HFFc6 (cell line): ENCODE measurements at regions not wholly inside any gene's neighbourhood (a gene's known extent, or its start where the extent isn't known, plus 50 kb on each side); places are given as distances from the start of the nearest gene placed in this dataset.
A peak's percentile ranks its signal among the peaks of the same experiment; 100 is the strongest.
"Not testable (repeated sequence)": the region's sequence is repeated elsewhere in the genome, so short reads cannot be mapped to it uniquely, and the experiment has no call there.

ENCODE experiments used
- DNase-seq: peaks from one replicate; pipeline ENCODE4 v3.0.0-alpha.2; 2018
- H3K27ac Mint-ChIP-seq: 2 replicates; pipeline ENCODE4 v1.8.0; 2020; ENCODE audit warnings: mild to moderate bottlenecking, mixed read lengths
- H3K27me3 Mint-ChIP-seq: 2 replicates; pipeline ENCODE4 v1.8.0; 2021; ENCODE audit warnings: mild to moderate bottlenecking, moderate library complexity, mixed read lengths; ENCODE audit not compliant: insufficient read depth
- H3K36me3 Mint-ChIP-seq: 2 replicates; pipeline ENCODE4 v1.8.0; 2021; ENCODE audit warnings: low read depth, mixed read lengths
- H3K4me1 Mint-ChIP-seq: 2 replicates; pipeline ENCODE4 v1.8.0; 2020; ENCODE audit warnings: low read depth, mixed read lengths
- H3K4me3 Mint-ChIP-seq: 2 replicates; pipeline ENCODE4 v1.8.0; 2020; ENCODE audit warnings: mild to moderate bottlenecking, moderate library complexity, mixed read lengths
- H3K9me3 Mint-ChIP-seq: 2 replicates; pipeline ENCODE4 v1.8.0; 2020; ENCODE audit warnings: mild to moderate bottlenecking, mixed read lengths

GRCh38 chr15:22358932-22359331 lies 99.8 kb upstream of the GOLGA6L22 start:
- DNase-seq, H3K4me3 Mint-ChIP-seq, H3K27ac Mint-ChIP-seq, H3K9me3 Mint-ChIP-seq, H3K27me3 Mint-ChIP-seq, H3K36me3 Mint-ChIP-seq, H3K4me1 Mint-ChIP-seq: not testable (repeated sequence)

GRCh38 chr15:22359587-22359986 lies 99.1 kb upstream of the GOLGA6L22 start:
- not testable (repeated sequence) for H3K36me3 Mint-ChIP-seq, H3K9me3 Mint-ChIP-seq, H3K4me1 Mint-ChIP-seq, H3K27me3 Mint-ChIP-seq, H3K4me3 Mint-ChIP-seq, DNase-seq, H3K27ac Mint-ChIP-seq

GRCh38 chr15:22360696-22361095 lies 98.0 kb upstream of the GOLGA6L22 start:
- H3K9me3 Mint-ChIP-seq, H3K27ac Mint-ChIP-seq, DNase-seq, H3K4me3 Mint-ChIP-seq, H3K36me3 Mint-ChIP-seq, H3K27me3 Mint-ChIP-seq, H3K4me1 Mint-ChIP-seq: not testable (repeated sequence)

GRCh38 chr15:22362502-22362901 lies 96.2 kb upstream of the GOLGA6L22 start:
- H3K4me1 Mint-ChIP-seq, H3K9me3 Mint-ChIP-seq, H3K36me3 Mint-ChIP-seq, DNase-seq, H3K27ac Mint-ChIP-seq, H3K4me3 Mint-ChIP-seq, H3K27me3 Mint-ChIP-seq: not testable (repeated sequence)

GRCh38 chr15:22371246-22371834 lies 87.4 kb upstream of the GOLGA6L22 start:
- H3K4me1 Mint-ChIP-seq, DNase-seq, H3K9me3 Mint-ChIP-seq, H3K27ac Mint-ChIP-seq, H3K27me3 Mint-ChIP-seq, H3K4me3 Mint-ChIP-seq, H3K36me3 Mint-ChIP-seq: not testable (repeated sequence)

GRCh38 chr15:22374531-22374930 lies 84.2 kb upstream of the GOLGA6L22 start:
- H3K27me3 Mint-ChIP-seq, H3K27ac Mint-ChIP-seq, H3K9me3 Mint-ChIP-seq, H3K4me3 Mint-ChIP-seq, H3K36me3 Mint-ChIP-seq, H3K4me1 Mint-ChIP-seq, DNase-seq: not testable (repeated sequence)

GRCh38 chr15:22375829-22376228 lies 82.9 kb upstream of the GOLGA6L22 start:
- H3K4me1 Mint-ChIP-seq, H3K27ac Mint-ChIP-seq, H3K9me3 Mint-ChIP-seq: not testable (repeated sequence)

GRCh38 chr15:22377859-22378258 lies 80.8 kb upstream of the GOLGA6L22 start:
- H3K4me3 Mint-ChIP-seq, DNase-seq, H3K4me1 Mint-ChIP-seq, H3K27me3 Mint-ChIP-seq, H3K9me3 Mint-ChIP-seq, H3K27ac Mint-ChIP-seq, H3K36me3 Mint-ChIP-seq: not testable (repeated sequence)

More at GRCh38 chr15:22375829-22376228, 82.9 kb upstream of the GOLGA6L22 start:
- not testable (repeated sequence) for H3K27me3 Mint-ChIP-seq, H3K36me3 Mint-ChIP-seq, H3K4me3 Mint-ChIP-seq, DNase-seq

- not testable (repeated sequence) for DNase-seq, H3K9me3 Mint-ChIP-seq, H3K27me3 Mint-ChIP-seq, H3K27ac Mint-ChIP-seq, H3K4me1 Mint-ChIP-seq, H3K4me3 Mint-ChIP-seq, H3K36me3 Mint-ChIP-seq
Measured at GRCh38 chr15:22387691-22388090, 71.0 kb upstream of the GOLGA6L22 start.

- not testable (repeated sequence) for H3K36me3 Mint-ChIP-seq, H3K27me3 Mint-ChIP-seq, H3K9me3 Mint-ChIP-seq, H3K4me1 Mint-ChIP-seq, H3K27ac Mint-ChIP-seq, H3K4me3 Mint-ChIP-seq
- DNase-seq = peak; percentile 11
Measured at GRCh38 chr15:22388365-22388764, 70.3 kb upstream of the GOLGA6L22 start.

- H3K9me3 Mint-ChIP-seq, DNase-seq, H3K36me3 Mint-ChIP-seq, H3K27ac Mint-ChIP-seq, H3K27me3 Mint-ChIP-seq, H3K4me3 Mint-ChIP-seq, H3K4me1 Mint-ChIP-seq: not testable (repeated sequence)
Measured at GRCh38 chr15:22401207-22401606, 57.5 kb upstream of the GOLGA6L22 start.

- not testable (repeated sequence) for H3K27me3 Mint-ChIP-seq, DNase-seq, H3K36me3 Mint-ChIP-seq, H3K4me3 Mint-ChIP-seq, H3K9me3 Mint-ChIP-seq, H3K4me1 Mint-ChIP-seq, H3K27ac Mint-ChIP-seq
Measured at GRCh38 chr15:22401703-22402102, 57.0 kb upstream of the GOLGA6L22 start.

GRCh38 chr15:22405765-22406164 lies 52.9 kb upstream of the GOLGA6L22 start:
- not testable (repeated sequence) for H3K4me1 Mint-ChIP-seq, H3K9me3 Mint-ChIP-seq, DNase-seq, H3K27ac Mint-ChIP-seq, H3K36me3 Mint-ChIP-seq, H3K4me3 Mint-ChIP-seq, H3K27me3 Mint-ChIP-seq
